ENCODE measurements at regions not wholly inside any gene's neighbourhood (a gene's known extent, or its start where the extent isn't known, plus 50 kb on each side); places are given as distances from the start of the nearest gene placed in this dataset.

DNA sequence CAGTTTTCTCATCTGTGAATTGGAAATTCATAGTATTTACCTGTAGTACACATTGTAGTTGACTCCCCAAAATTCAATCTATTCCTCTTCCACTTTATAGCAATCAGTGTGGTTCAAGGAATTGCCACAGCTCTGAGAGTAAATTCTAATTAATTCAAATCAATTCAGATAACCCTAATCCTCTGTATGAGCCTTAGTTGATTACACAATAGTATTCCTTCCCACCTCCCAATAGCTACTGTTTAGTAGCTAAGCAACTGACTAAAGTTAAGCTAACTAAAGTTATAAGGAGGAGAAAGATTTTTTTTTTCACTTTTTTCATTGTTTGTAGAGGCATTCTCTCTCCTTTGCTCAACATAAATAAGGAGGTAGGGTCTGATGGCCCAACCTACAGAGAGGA lies 77.5 kb downstream of the ARRDC3 start:
- TF ChIP-seq POLR2A (IDR thresholded peaks at IDR 0.05): no peak
- TF ChIP-seq, protein P1, sequence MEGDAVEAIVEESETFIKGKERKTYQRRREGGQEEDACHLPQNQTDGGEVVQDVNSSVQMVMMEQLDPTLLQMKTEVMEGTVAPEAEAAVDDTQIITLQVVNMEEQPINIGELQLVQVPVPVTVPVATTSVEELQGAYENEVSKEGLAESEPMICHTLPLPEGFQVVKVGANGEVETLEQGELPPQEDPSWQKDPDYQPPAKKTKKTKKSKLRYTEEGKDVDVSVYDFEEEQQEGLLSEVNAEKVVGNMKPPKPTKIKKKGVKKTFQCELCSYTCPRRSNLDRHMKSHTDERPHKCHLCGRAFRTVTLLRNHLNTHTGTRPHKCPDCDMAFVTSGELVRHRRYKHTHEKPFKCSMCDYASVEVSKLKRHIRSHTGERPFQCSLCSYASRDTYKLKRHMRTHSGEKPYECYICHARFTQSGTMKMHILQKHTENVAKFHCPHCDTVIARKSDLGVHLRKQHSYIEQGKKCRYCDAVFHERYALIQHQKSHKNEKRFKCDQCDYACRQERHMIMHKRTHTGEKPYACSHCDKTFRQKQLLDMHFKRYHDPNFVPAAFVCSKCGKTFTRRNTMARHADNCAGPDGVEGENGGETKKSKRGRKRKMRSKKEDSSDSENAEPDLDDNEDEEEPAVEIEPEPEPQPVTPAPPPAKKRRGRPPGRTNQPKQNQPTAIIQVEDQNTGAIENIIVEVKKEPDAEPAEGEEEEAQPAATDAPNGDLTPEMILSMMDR (IDR thresholded peaks at IDR 0.05): no peak
